ENCODE measurements at regions not wholly inside any gene's neighbourhood (a gene's known extent, or its start where the extent isn't known, plus 50 kb on each side); places are given as distances from the start of the nearest gene placed in this dataset.

GRCh38 chr7:153370092-153370491 is 610.5 kb downstream of the ACTR3B start:
- no peak overlapping the region for H2BK120ac ChIP-seq (ENCODE audit: low read depth, low read length)
- ChIA-PET POLR2A (ENCODE audit: unreplicated experiment) (no interaction called here), CTCF (no interaction called here)
- H2AFZ ChIP-seq (replicated peaks; ENCODE audit: low read length, poor library complexity): no peak overlapping the region
- no peak overlapping the region for H4K5ac ChIP-seq (ENCODE audit: low read depth, low read length)
- in situ Hi-C loops (cut with MboI; ENCODE audit: low sequenced_read_pairs): no loop called here
- H3K18ac ChIP-seq (ENCODE audit: low read depth, low read length): no peak overlapping the region
- DNase-seq (no peak), ATAC-seq (ENCODE audit: low read depth) (no peak)
- H3K79me1 ChIP-seq (ENCODE audit: low read depth in 1 of 2, low read length in 2 of 2): no peaks in the 10 kb centered on the region
- no peak overlapping the region for H2AK9ac ChIP-seq (replicated peaks; ENCODE audit: low read depth, low read length, poor library complexity)
- H3K36me3 ChIP-seq (ENCODE audit: control insufficient read depth, insufficient read depth, low read length): no peaks in the 10 kb centered on the region
- H2BK15ac ChIP-seq (ENCODE audit: low read depth, low read length): no peak overlapping the region
- no TSS peak for BruUV-seq (replicated peaks)
- no peak overlapping the region for H3K14ac ChIP-seq (replicated peaks; ENCODE audit: low read depth, low read length)
- no peak overlapping the region for H3K9ac ChIP-seq (ENCODE audit: low read depth, low read length)
- H3K56ac ChIP-seq (ENCODE audit: extremely low read depth, insufficient read depth, low read length): no peak overlapping the region
- intact Hi-C loops (cut with micrococcal nuclease): no loop called here
- H3K9me3 ChIP-seq (ENCODE audit: control insufficient read depth, insufficient read depth, low read length): peaks cover 17% of the 10 kb centered on the region
- no peaks in the 10 kb centered on the region for H3K27me3 ChIP-seq (ENCODE audit: control insufficient read depth, insufficient read depth, low read length)
- no peak overlapping the region for H2BK20ac ChIP-seq (ENCODE audit: low read depth, low read length)
- H3K4me1 ChIP-seq (ENCODE audit: control insufficient read depth, insufficient read depth, low read length): no peaks in the 10 kb centered on the region
- no peaks in the 10 kb centered on the region for H3K9me1 ChIP-seq (ENCODE audit: insufficient read depth, low read length)
- no peak overlapping the region for H3K4me2 ChIP-seq (ENCODE audit: low read depth, low read length)
- no peaks in the 10 kb centered on the region for H4K20me1 ChIP-seq (ENCODE audit: insufficient read depth, low read length)
- H4K91ac ChIP-seq (ENCODE audit: insufficient read depth, low read depth, low read length): no peak overlapping the region
- no peak overlapping the region for H4K8ac ChIP-seq (ENCODE audit: low read depth in 2 of 2, low read length in 2 of 2)
- H3K4me3 ChIP-seq (ENCODE audit: insufficient read depth, low read depth, low read length): no peak overlapping the region
- no peak overlapping the region for H3K4ac ChIP-seq (ENCODE audit: low read depth, low read length)
- H3K23ac ChIP-seq (ENCODE audit: low read depth, low read length): no peak overlapping the region
- dilution Hi-C loops (cut with HindIII; ENCODE audit: low sequenced_read_pairs, unreplicated experiment): no loop called here
- TF ChIP-seq USF2 (IDR thresholded peaks at IDR 0.05; ENCODE audit: low read depth, low read length): no peak
- no peak for TF ChIP-seq SMC3 (IDR thresholded peaks at IDR 0.05; ENCODE audit: low read depth, low read length)
- TF ChIP-seq RAD21 (IDR thresholded peaks at IDR 0.05; ENCODE audit: low read length): no peak
- TF ChIP-seq MAFK (IDR thresholded peaks at IDR 0.05; ENCODE audit: low read depth, low read length): no peak
- TF ChIP-seq ELK1 (IDR thresholded peaks at IDR 0.05; ENCODE audit: borderline replicate concordance, low read depth, low read length): no peak
- TF ChIP-seq CEBPB (IDR thresholded peaks at IDR 0.05; ENCODE audit: low read depth, low read length): no peak
- TF ChIP-seq MXI1 (IDR thresholded peaks at IDR 0.05; ENCODE audit: borderline replicate concordance, low read depth, low read length): no peak
- no peak for TF ChIP-seq BHLHE40 (IDR thresholded peaks at IDR 0.05; ENCODE audit: low read depth, low read length)
- no peak overlapping the region for H2BK5ac ChIP-seq (ENCODE audit: low read depth, low read length, poor library complexity, severe bottlenecking)
- no peak overlapping the region for H3K27ac ChIP-seq (ENCODE audit: insufficient read depth, low read length)
- H2AK5ac ChIP-seq (ENCODE audit: low read depth, low read length): no peak overlapping the region
- no CpG with 5 or more reads among the region's 5 CpGs for WGBS, 2 experiments (ENCODE audit: extremely low coverage in 2 of 2, insufficient read length in 1 of 2)
